ENCODE measurements at regions not wholly inside any gene's neighbourhood (a gene's known extent, or its start where the extent isn't known, plus 50 kb on each side); places are given as distances from the start of the nearest gene placed in this dataset.
"Not testable (repeated sequence)": the region's sequence is repeated elsewhere in the genome, so short reads cannot be mapped to it uniquely, and the experiment has no call there.

DNA sequence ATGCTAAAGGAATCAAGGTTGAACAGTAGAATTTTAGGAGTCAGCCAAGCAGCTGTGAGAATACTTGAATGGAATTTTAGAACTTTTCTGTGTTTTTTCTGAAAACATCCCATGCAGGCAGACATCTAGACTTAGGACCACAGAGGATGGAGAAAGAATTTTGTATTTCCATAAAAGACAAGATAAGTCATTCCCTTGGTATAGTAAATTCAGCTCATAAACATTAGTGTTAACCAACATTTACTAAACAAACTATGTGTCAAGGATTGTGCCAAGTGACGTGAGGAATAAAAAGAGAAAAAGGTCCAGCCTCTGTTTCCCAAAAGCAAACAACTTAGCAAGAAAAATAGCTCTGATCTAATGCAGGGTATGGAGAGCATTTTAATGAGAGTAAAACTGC is 210.2 kb upstream of the NR5A2 start:
- Histone ChIP-seq H3K36me3 (ENCODE audit: insufficient read depth, low read length) (no peaks in the 10 kb centered on the region), H3K4me2 (ENCODE audit: low read length) (no peak overlapping the region), H3K4me3 (ENCODE audit: low read length) (no peak overlapping the region), H3K9me3 (replicated peaks; ENCODE audit: low read length) (no peaks in the 10 kb centered on the region), H3K9ac (ENCODE audit: low read depth, low read length) (no peak overlapping the region), H3K4me1 (ENCODE audit: control insufficient read depth, insufficient read depth, low read length) (no peaks in the 10 kb centered on the region), H3K27me3 (ENCODE audit: control insufficient read depth, insufficient read depth, low read length) (peaks cover 12% of the 10 kb centered on the region)

DNA sequence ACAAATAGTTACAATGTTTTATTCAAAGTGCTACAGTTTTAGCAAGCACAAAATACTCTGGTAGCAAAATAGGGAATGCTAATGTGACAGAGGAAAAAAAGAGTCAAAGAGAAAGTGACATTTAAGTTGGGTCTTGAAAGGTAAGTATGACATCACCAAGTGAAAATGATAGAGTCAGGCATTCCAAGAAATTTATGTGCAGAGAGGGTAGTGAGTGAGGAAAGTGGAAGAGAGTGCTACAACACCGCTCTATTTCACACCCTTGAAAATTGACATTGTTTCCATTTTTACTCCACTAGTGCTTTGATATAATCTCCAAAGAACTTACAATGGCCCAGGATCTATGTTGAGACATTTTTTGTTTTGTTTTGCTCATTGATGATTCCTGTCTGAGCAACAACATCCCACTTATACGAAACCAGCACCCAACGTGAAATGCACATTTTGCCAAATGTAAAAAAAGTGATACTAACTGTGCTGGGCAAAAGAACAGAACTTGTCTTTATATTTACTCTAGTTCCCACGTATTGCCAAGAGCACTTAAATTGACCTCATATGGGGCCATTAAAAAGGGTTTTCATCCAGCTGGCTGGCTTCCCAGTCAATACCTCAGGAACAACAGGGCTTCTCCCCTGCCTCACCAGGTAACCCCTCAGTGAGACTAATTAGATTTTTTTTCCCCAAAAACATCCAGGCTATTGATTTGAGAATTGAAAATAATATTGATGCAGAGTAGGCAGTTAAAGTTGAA is 206.3 kb upstream of the NR5A2 start:
- Histone ChIP-seq H3K9me3 (replicated peaks; ENCODE audit: low read length) (no peaks in the 10 kb centered on the region), H3K4me3 (ENCODE audit: low read length) (no peak overlapping the region), H3K27me3 (ENCODE audit: control insufficient read depth, insufficient read depth, low read length) (peaks cover 8% of the 10 kb centered on the region), H3K4me2 (ENCODE audit: low read length) (no peak overlapping the region), H3K4me1 (ENCODE audit: control insufficient read depth, insufficient read depth, low read length) (no peaks in the 10 kb centered on the region), H3K36me3 (ENCODE audit: insufficient read depth, low read length) (no peaks in the 10 kb centered on the region), H3K9ac (ENCODE audit: low read depth, low read length) (no peak overlapping the region)

DNA sequence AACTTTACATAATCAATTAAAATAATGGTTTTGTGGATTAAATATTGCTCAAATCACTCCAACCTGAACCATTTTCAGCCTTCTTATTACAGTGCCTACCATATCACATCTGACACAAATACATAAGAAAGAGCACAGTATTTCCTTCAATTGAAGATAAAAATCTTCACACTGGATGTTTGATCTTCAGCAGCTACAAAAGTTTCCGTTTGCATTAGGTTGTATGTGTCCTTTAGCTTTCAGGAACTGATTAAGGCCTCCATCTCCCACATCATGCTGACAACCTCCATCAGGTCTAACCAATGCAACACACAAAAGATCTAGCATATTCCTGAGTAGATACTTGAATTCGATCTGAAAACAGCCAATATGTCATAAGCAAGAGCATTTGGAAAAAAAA is 195.1 kb upstream of the NR5A2 start:
- Histone ChIP-seq H3K36me3 (ENCODE audit: insufficient read depth, low read length) (no peaks in the 10 kb centered on the region), H3K4me3 (ENCODE audit: low read length) (no peak overlapping the region), H3K9ac (ENCODE audit: low read depth, low read length) (no peak overlapping the region), H3K27me3 (ENCODE audit: control insufficient read depth, insufficient read depth, low read length) (no peaks in the 10 kb centered on the region), H3K4me2 (ENCODE audit: low read length) (no peak overlapping the region), H3K9me3 (replicated peaks; ENCODE audit: low read length) (no peaks in the 10 kb centered on the region), H3K4me1 (ENCODE audit: control insufficient read depth, insufficient read depth, low read length) (no peaks in the 10 kb centered on the region)

DNA sequence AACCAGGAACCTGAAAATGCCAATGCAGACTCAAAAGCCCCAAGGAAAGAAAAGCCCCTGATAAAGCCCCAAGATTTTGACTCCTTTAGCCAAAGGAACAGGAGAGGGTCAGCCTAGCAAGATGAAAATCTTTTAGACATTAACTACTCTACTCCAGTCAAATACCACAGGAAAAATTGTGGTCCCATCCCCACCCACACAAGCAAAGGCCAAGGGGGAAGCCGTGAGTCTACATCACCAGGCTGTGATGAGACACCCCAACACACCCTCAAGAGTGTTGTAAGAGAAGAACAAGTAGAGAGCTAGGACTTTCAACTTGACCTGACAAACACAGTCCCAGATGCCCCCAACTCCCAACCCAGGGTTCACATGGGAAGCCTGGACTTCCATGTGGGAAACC is 192.8 kb upstream of the NR5A2 start:
- H3K27me3 ChIP-seq (ENCODE audit: control insufficient read depth, insufficient read depth, low read length), result no peaks in the 10 kb centered on the region
- H3K36me3 ChIP-seq (ENCODE audit: insufficient read depth, low read length), result no peaks in the 10 kb centered on the region
- H3K9ac ChIP-seq (ENCODE audit: low read depth, low read length), result no peak overlapping the region
- no peaks in the 10 kb centered on the region for H3K4me1 ChIP-seq (ENCODE audit: control insufficient read depth, insufficient read depth, low read length)
- H3K4me2 ChIP-seq (ENCODE audit: low read length), result no peak overlapping the region
- H3K4me3 ChIP-seq (ENCODE audit: low read length), result no peak overlapping the region
- no peaks in the 10 kb centered on the region for H3K9me3 ChIP-seq (replicated peaks; ENCODE audit: low read length)

DNA sequence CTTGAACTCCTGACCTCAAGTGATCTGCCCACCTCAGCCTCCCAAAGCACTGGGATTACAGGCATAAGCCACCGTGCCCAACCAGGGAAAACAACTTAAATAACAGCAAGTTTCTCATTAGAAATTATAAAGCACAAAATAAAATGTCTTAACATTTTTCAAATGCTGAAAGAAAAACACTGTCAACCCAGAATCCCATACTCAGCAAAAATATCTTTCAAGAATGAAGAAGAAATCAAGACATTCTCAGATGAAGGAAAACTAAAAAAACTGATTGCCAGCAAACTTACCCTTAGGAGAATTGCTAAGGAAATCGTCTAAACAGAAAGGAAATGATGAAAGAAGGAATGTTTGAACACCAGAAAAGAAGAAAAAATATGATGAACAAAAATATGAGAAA is 191.1 kb upstream of the NR5A2 start:
- no peaks in the 10 kb centered on the region for H3K27me3 ChIP-seq (ENCODE audit: control insufficient read depth, insufficient read depth, low read length)
- H3K4me2 ChIP-seq (ENCODE audit: low read length), result no peak overlapping the region
- no peaks in the 10 kb centered on the region for H3K9me3 ChIP-seq (replicated peaks; ENCODE audit: low read length)
- no peaks in the 10 kb centered on the region for H3K4me1 ChIP-seq (ENCODE audit: control insufficient read depth, insufficient read depth, low read length)
- H3K9ac ChIP-seq (ENCODE audit: low read depth, low read length), result no peak overlapping the region
- no peak overlapping the region for H3K4me3 ChIP-seq (ENCODE audit: low read length)
- H3K36me3 ChIP-seq (ENCODE audit: insufficient read depth, low read length), result no peaks in the 10 kb centered on the region

DNA sequence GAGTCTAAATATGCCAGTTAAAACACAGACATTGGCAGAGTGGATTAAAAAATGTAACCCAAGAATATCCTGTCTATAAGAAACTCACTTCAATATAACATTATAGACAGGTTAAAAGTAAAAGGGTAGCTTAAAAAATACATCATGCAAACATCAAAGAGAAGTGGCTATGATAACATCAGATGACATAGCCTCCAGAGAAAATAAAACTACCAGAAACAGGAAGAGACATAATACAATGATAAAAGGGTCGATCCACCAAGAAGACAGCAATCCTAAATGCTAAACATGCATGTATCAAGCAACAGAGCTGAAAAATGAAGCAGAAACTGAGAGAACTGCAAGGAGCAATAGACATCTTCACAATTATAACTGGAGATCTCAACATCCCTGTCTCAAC is 190.2 kb upstream of the NR5A2 start:
- no peaks in the 10 kb centered on the region for H3K36me3 ChIP-seq (ENCODE audit: insufficient read depth, low read length)
- H3K4me3 ChIP-seq (ENCODE audit: low read length), result no peak overlapping the region
- H3K27me3 ChIP-seq (ENCODE audit: control insufficient read depth, insufficient read depth, low read length), result no peaks in the 10 kb centered on the region
- no peaks in the 10 kb centered on the region for H3K4me1 ChIP-seq (ENCODE audit: control insufficient read depth, insufficient read depth, low read length)
- H3K9ac ChIP-seq (ENCODE audit: low read depth, low read length), result no peak overlapping the region
- no peak overlapping the region for H3K4me2 ChIP-seq (ENCODE audit: low read length)
- no peaks in the 10 kb centered on the region for H3K9me3 ChIP-seq (replicated peaks; ENCODE audit: low read length)

DNA sequence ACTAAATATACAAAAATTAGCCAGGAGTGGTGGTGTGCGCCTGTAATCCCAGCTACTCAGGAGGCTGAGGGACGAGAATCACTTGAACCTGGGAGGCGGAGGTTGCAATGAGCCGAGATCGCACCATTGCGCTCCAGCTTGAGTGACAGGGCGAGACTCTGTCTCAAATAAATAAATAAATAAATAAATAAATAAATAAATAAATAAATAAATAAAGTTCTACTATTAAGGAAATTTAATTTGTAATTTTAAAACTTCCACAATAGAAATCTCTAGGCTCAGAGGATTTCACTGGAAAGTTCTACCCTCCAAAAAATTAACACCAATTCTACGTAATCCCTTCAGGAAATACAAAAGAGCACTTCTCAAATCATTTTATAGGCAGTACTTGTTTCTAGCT is 187.9 kb upstream of the NR5A2 start:
- H3K4me1 ChIP-seq (ENCODE audit: control insufficient read depth, insufficient read depth, low read length); H3K4me3 ChIP-seq (ENCODE audit: low read length); H3K9ac ChIP-seq (ENCODE audit: low read depth, low read length); H3K36me3 ChIP-seq (ENCODE audit: insufficient read depth, low read length); H3K4me2 ChIP-seq (ENCODE audit: low read length); H3K27me3 ChIP-seq (ENCODE audit: control insufficient read depth, insufficient read depth, low read length); H3K9me3 ChIP-seq (replicated peaks; ENCODE audit: low read length): not testable (repeated sequence)

DNA sequence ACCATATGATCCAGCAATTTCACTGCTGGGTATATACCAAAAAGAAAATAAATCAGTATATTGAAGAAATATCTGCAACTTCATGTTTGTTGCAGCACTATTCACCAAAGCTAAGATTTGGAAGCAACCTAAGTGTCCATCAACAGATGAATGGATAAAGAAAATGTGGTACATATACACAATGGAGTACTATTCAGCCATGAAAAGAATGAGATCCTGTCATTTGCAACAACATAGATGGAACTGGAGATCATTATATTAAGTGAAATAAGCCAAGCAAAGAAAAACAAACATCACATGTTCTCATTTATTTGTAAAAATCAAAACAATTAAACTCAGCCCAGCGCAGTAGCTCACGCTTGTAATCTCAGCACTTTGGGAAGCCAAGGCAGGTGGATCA is 184.4 kb upstream of the NR5A2 start:
- not testable (repeated sequence) for H3K4me1 ChIP-seq (ENCODE audit: control insufficient read depth, insufficient read depth, low read length); H3K36me3 ChIP-seq (ENCODE audit: insufficient read depth, low read length); H3K27me3 ChIP-seq (ENCODE audit: control insufficient read depth, insufficient read depth, low read length); H3K9me3 ChIP-seq (replicated peaks; ENCODE audit: low read length); H3K4me3 ChIP-seq (ENCODE audit: low read length); H3K4me2 ChIP-seq (ENCODE audit: low read length); H3K9ac ChIP-seq (ENCODE audit: low read depth, low read length)

DNA sequence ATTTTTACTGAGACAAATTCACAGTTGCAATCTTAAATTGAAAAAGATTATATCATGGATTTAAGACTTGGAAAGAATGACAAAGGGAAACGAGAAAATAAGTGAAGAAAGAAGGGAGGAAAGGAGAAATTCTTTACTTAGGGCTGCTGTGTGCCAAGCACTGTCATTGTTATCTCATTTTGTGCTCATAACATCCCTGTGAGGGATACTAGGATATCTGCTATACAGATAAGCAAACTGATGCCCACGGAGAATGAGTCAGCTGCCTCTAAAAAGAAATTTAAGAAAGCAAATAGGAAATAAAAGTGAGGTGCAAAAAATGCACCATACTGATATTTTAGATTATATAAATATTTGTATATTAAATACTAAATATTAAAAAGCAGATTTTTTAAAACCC is 183.6 kb upstream of the NR5A2 start:
- Histone ChIP-seq H3K4me2 (ENCODE audit: low read length) (no peak overlapping the region), H3K4me1 (ENCODE audit: control insufficient read depth, insufficient read depth, low read length) (peaks cover 3% of the 10 kb centered on the region), H3K9ac (ENCODE audit: low read depth, low read length) (no peak overlapping the region), H3K9me3 (replicated peaks; ENCODE audit: low read length) (no peaks in the 10 kb centered on the region), H3K27me3 (ENCODE audit: control insufficient read depth, insufficient read depth, low read length) (no peaks in the 10 kb centered on the region), H3K4me3 (ENCODE audit: low read length) (no peak overlapping the region), H3K36me3 (ENCODE audit: insufficient read depth, low read length) (no peaks in the 10 kb centered on the region)

DNA sequence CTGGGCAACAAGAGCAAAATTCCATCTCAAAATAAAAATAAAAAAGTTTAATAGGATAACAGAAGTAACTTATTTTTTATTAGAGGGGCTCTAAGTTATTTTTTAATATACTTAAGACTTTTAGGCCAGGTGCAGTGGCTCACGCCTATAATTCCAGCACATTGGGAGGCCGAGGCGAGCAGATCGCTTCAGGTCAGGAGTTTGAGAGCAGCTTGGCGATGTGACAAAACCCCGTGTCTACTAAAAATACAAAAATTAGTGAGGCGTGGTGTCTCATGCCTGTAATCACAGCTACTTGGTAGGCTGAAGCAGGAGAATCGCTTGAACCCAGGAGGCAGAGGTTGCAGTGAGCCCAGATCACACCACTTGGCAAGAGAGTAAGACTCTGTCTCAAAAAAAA is 180.5 kb upstream of the NR5A2 start:
- no peaks in the 10 kb centered on the region for H3K36me3 ChIP-seq (ENCODE audit: insufficient read depth, low read length)
- H3K27me3 ChIP-seq (ENCODE audit: control insufficient read depth, insufficient read depth, low read length), result no peaks in the 10 kb centered on the region

DNA sequence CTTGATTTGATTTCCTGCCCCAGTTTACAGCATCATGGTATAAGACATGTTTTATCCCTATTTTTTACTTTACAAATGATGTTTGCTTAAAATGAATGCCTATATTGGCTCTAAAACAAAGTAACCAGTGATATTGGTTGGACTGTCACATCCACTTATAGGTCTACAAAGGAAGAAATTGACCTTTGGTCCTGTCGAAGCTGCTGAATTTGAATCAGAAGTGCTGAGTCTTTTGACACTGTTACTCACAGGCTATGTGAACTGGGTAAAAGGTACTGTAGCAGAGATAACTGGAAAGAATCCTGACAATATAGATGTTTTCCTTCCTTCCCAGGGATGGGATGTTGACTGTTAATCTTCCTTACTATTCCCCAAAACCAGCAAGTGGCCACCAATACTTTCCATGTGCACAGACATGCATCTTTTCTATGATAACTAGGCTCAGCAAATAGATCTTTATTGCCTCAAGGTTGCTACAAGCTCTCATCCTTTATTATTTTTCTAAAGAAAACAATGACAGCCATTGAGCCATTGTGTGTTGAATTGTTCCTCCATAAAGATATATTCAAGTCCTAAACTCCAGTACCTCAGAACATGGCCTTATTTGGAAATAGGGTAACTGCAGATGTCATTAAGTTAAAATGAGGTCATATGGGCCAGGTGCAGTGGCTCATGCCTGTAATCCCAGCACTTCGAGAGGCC is 175.9 kb upstream of the NR5A2 start:
- Histone ChIP-seq H3K4me3 (ENCODE audit: low read length) (no peak overlapping the region), H3K9ac (ENCODE audit: low read depth, low read length) (no peak overlapping the region), H3K9me3 (replicated peaks; ENCODE audit: low read length) (no peaks in the 10 kb centered on the region), H3K4me1 (ENCODE audit: control insufficient read depth, insufficient read depth, low read length) (peaks cover 22% of the 10 kb centered on the region), H3K4me2 (ENCODE audit: low read length) (no peak overlapping the region), H3K36me3 (ENCODE audit: insufficient read depth, low read length) (no peaks in the 10 kb centered on the region), H3K27me3 (ENCODE audit: control insufficient read depth, insufficient read depth, low read length) (no peaks in the 10 kb centered on the region)

More for the DNA sequence above, 180.5 kb upstream of the NR5A2 start:
- Histone ChIP-seq H3K4me3 (ENCODE audit: low read length) (no peak overlapping the region), H3K9me3 (replicated peaks; ENCODE audit: low read length) (no peaks in the 10 kb centered on the region), H3K4me2 (ENCODE audit: low read length) (no peak overlapping the region), H3K9ac (ENCODE audit: low read depth, low read length) (no peak overlapping the region), H3K4me1 (ENCODE audit: control insufficient read depth, insufficient read depth, low read length) (peaks cover 3% of the 10 kb centered on the region)

Measured in skeletal muscle satellite cell (primary cell).